ENCODE measurements at regions not wholly inside any gene's neighbourhood (a gene's known extent, or its start where the extent isn't known, plus 50 kb on each side); places are given as distances from the start of the nearest gene placed in this dataset.
A peak's percentile ranks its signal among the peaks of the same experiment; 100 is the strongest.

DNA sequence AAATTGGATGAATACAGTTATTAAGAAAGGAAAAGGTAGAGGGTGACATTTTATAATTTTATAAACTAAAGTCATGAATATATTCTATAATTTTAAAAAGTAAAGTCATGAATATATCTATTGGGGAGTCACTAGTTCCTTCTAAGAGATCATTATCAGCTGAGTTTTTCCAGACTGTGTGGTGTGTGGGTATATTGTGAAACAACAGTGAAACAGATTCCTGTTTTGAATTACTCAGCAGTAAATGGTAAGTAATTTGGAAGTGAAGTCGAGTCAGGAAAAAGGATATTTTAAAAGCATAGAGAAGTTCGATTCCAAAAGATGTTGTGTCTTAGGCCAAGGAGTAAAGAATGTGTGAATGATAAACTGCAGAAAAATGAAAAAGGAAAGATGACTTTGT, 1018.2 kb upstream of the NXPH2 start:
- TF ChIP-seq, protein P1, sequence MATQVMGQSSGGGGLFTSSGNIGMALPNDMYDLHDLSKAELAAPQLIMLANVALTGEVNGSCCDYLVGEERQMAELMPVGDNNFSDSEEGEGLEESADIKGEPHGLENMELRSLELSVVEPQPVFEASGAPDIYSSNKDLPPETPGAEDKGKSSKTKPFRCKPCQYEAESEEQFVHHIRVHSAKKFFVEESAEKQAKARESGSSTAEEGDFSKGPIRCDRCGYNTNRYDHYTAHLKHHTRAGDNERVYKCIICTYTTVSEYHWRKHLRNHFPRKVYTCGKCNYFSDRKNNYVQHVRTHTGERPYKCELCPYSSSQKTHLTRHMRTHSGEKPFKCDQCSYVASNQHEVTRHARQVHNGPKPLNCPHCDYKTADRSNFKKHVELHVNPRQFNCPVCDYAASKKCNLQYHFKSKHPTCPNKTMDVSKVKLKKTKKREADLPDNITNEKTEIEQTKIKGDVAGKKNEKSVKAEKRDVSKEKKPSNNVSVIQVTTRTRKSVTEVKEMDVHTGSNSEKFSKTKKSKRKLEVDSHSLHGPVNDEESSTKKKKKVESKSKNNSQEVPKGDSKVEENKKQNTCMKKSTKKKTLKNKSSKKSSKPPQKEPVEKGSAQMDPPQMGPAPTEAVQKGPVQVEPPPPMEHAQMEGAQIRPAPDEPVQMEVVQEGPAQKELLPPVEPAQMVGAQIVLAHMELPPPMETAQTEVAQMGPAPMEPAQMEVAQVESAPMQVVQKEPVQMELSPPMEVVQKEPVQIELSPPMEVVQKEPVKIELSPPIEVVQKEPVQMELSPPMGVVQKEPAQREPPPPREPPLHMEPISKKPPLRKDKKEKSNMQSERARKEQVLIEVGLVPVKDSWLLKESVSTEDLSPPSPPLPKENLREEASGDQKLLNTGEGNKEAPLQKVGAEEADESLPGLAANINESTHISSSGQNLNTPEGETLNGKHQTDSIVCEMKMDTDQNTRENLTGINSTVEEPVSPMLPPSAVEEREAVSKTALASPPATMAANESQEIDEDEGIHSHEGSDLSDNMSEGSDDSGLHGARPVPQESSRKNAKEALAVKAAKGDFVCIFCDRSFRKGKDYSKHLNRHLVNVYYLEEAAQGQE (IDR thresholded peaks at IDR 0.05; ENCODE audit: insufficient replicate concordance, low read depth) = no peak
- TF ChIP-seq SPI1 (IDR thresholded peaks at IDR 0.05; ENCODE audit: borderline replicate concordance, low read depth) (no peak), POLR2AphosphoS5 (IDR thresholded peaks at IDR 0.05; ENCODE audit: low read depth) (no peak), GABPA (IDR thresholded peaks at IDR 0.05; ENCODE audit: low read depth) (no peak)
- TF ChIP-seq, protein P2, sequence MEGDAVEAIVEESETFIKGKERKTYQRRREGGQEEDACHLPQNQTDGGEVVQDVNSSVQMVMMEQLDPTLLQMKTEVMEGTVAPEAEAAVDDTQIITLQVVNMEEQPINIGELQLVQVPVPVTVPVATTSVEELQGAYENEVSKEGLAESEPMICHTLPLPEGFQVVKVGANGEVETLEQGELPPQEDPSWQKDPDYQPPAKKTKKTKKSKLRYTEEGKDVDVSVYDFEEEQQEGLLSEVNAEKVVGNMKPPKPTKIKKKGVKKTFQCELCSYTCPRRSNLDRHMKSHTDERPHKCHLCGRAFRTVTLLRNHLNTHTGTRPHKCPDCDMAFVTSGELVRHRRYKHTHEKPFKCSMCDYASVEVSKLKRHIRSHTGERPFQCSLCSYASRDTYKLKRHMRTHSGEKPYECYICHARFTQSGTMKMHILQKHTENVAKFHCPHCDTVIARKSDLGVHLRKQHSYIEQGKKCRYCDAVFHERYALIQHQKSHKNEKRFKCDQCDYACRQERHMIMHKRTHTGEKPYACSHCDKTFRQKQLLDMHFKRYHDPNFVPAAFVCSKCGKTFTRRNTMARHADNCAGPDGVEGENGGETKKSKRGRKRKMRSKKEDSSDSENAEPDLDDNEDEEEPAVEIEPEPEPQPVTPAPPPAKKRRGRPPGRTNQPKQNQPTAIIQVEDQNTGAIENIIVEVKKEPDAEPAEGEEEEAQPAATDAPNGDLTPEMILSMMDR (IDR thresholded peaks at IDR 0.05; ENCODE audit: insufficient read depth, low read length) = no peak
- peak in 1 of 2 experiments; percentile 11 for DNase-seq (ENCODE audit: low read depth in 1 of 2, low spot score in 1 of 2)
- no peak overlapping the region for H3K27ac ChIP-seq (replicated peaks)
- no peak overlapping the region for H3K4me3 ChIP-seq (replicated peaks; ENCODE audit: insufficient read depth, low read length)
- H3K27me3 ChIP-seq (ENCODE audit: insufficient read depth, poor library complexity, severe bottlenecking) = no peaks in the 10 kb centered on the region

GRCh38 chr2:139790807-139791752, 1010.9 kb upstream of the NXPH2 start:
- H3K27ac ChIP-seq (replicated peaks) = no peak overlapping the region
- TF ChIP-seq SPI1 (IDR thresholded peaks at IDR 0.05; ENCODE audit: borderline replicate concordance, low read depth) (peak; percentile 72; the same call in 1 of the 2 replicates), GABPA (IDR thresholded peaks at IDR 0.05; ENCODE audit: low read depth) (no peak)
- no peak for DNase-seq (ENCODE audit: low read depth in 1 of 2, low spot score in 1 of 2)
- no peaks in the 10 kb centered on the region for H3K27me3 ChIP-seq (ENCODE audit: insufficient read depth, poor library complexity, severe bottlenecking)
- no peak overlapping the region for H3K4me3 ChIP-seq (replicated peaks; ENCODE audit: insufficient read depth, low read length)

GRCh38 chr2:139790136-139790535, 1009.9 kb upstream of the NXPH2 start:
- Histone ChIP-seq H3K4me3 (replicated peaks; ENCODE audit: insufficient read depth, low read length) (no peak overlapping the region), H3K27ac (replicated peaks) (no peak overlapping the region), H3K27me3 (ENCODE audit: insufficient read depth, poor library complexity, severe bottlenecking) (no peaks in the 10 kb centered on the region)
- no peak for DNase-seq (ENCODE audit: low read depth in 1 of 2, low spot score in 1 of 2)
- TF ChIP-seq POLR2AphosphoS5 (IDR thresholded peaks at IDR 0.05; ENCODE audit: low read depth) (no peak), SPI1 (IDR thresholded peaks at IDR 0.05; ENCODE audit: borderline replicate concordance, low read depth) (no peak)

- Histone ChIP-seq H3K27ac (replicated peaks) (no peak overlapping the region), H3K27me3 (ENCODE audit: insufficient read depth, poor library complexity, severe bottlenecking) (no peaks in the 10 kb centered on the region), H3K4me3 (replicated peaks; ENCODE audit: insufficient read depth, low read length) (no peak overlapping the region)
- DNase-seq (ENCODE audit: low read depth in 1 of 2, low spot score in 1 of 2) = no peak
- TF ChIP-seq, protein P1 (IDR thresholded peaks at IDR 0.05; ENCODE audit: insufficient replicate concordance, low read depth) = no peak
- TF ChIP-seq SPI1 (IDR thresholded peaks at IDR 0.05; ENCODE audit: borderline replicate concordance, low read depth) (no peak), POLR2AphosphoS5 (IDR thresholded peaks at IDR 0.05; ENCODE audit: low read depth) (no peak), GABPA (IDR thresholded peaks at IDR 0.05; ENCODE audit: low read depth) (no peak)
- TF ChIP-seq, protein P2 (IDR thresholded peaks at IDR 0.05; ENCODE audit: insufficient read depth, low read length) = no peak
These were observed 998.5 kb upstream of the NXPH2 start for GRCh38 chr2:139778732-139779131.
